OCI-LY3 (cell line): ENCODE measurements at regions not wholly inside any gene's neighbourhood (a gene's known extent, or its start where the extent isn't known, plus 50 kb on each side); places are given as distances from the start of the nearest gene placed in this dataset.

Experiments used
- EZH2phosphoT487 ChIP-seq: fragments of 200-600 bp; shearing (Covaris generic); IDR thresholded peaks from 2 replicates; pipeline ENCODE4 v1.6.1; 2018; ENCODE audit warnings: antibody characterized with exemption, mixed run types, low read depth
- TF ChIP-seq, protein P1 (sequence below): fragments of 200-600, 300-600 bp; sonication (generic); IDR thresholded peaks from 2 replicates; pipeline ENCODE4 v1.5.1; 2014; ENCODE audit warnings: antibody characterized with exemption, low read length, low read depth

DNA sequence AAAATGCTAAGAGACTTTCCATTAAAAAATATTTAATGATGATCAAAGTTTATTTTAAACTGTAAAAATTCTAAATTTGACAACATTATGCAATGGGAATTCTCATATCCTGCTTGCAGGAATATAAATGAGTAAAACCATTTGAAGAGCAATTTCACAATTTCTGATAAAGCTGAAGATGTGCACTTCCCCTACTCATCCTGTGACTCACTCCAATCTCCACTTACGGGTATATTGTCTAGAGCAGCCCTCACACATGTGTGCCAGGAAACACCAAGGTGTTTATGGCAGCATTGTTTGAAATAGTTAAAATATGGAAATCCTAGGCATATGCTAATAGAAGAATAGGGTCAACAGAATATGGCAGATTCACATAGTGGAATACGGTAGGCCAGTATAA, 158.4 kb downstream of the PDHA2 start:
- TF ChIP-seq, protein P1, sequence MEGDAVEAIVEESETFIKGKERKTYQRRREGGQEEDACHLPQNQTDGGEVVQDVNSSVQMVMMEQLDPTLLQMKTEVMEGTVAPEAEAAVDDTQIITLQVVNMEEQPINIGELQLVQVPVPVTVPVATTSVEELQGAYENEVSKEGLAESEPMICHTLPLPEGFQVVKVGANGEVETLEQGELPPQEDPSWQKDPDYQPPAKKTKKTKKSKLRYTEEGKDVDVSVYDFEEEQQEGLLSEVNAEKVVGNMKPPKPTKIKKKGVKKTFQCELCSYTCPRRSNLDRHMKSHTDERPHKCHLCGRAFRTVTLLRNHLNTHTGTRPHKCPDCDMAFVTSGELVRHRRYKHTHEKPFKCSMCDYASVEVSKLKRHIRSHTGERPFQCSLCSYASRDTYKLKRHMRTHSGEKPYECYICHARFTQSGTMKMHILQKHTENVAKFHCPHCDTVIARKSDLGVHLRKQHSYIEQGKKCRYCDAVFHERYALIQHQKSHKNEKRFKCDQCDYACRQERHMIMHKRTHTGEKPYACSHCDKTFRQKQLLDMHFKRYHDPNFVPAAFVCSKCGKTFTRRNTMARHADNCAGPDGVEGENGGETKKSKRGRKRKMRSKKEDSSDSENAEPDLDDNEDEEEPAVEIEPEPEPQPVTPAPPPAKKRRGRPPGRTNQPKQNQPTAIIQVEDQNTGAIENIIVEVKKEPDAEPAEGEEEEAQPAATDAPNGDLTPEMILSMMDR: no peak
- TF ChIP-seq EZH2phosphoT487: no peak
